Right ventricle myocardium superior (tissue), 1 donor: ENCODE measurements at regions not wholly inside any gene's neighbourhood (a gene's known extent, or its start where the extent isn't known, plus 50 kb on each side); places are given as distances from the start of the nearest gene placed in this dataset.

Experiments
- ATAC-seq: fragments of 200-7000 bp; cut with Tn5 transposase; one replicate; pipeline ENCODE4 v1.9.1; 2020; ENCODE audit warnings: mild to moderate bottlenecking; ENCODE audit not compliant: poor library complexity
- DNase-seq: peaks from one replicate; pipeline ENCODE4 v3.0.0-alpha.2; 2020
- intact Hi-C: fragments of 100-400 bp; cut with DNase I; formaldehyde crosslinking; loops from one replicate; pipeline ENCODE4 v1.11.2; 2022
- donor health status: DM: no; HTN: yes; CAD: no; lungs with severe emphysema.

DNA sequence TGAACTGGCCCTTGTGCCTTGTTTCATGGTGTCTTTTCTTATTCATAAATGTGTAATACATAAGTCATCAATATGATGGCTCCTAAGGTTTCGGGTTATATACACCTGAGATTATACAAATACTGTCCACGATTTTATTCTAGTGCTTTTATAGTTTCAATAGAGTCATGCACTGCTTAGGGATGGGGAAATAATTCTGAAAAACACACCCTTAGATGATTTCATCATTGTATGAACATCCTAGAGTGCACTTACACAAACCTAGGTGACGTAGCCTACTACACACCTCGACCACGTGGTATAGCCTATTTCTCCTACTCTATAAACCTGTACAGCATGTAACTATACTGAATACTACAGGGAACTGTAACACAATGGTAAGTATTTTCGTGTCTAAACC is 988.8 kb upstream of the NR2F2 start:
- intact Hi-C loops: no loop called here
- no peak for ATAC-seq
- no peak for DNase-seq

DNA sequence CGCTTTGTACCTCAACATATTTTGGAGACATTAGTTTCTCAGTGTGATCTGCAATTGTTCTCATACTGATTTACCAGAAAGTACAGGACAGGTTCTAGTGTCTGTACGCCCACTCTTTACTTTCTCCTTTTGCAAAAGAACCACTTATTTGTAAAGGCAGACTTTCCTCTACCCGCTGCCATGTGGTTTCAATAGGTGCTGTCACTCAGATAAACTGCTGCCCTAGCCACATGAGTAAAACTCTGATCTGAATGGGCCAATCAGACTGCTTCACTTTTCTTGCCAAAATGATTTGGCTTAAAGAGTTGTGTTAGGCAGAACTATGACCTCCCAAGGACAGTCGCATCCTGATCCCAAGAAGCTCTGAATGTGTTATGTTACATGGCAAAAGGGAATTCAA is 984.6 kb upstream of the NR2F2 start:
- DNase-seq (no peak), ATAC-seq (no peak)
- intact Hi-C loops: no loop called here

DNA sequence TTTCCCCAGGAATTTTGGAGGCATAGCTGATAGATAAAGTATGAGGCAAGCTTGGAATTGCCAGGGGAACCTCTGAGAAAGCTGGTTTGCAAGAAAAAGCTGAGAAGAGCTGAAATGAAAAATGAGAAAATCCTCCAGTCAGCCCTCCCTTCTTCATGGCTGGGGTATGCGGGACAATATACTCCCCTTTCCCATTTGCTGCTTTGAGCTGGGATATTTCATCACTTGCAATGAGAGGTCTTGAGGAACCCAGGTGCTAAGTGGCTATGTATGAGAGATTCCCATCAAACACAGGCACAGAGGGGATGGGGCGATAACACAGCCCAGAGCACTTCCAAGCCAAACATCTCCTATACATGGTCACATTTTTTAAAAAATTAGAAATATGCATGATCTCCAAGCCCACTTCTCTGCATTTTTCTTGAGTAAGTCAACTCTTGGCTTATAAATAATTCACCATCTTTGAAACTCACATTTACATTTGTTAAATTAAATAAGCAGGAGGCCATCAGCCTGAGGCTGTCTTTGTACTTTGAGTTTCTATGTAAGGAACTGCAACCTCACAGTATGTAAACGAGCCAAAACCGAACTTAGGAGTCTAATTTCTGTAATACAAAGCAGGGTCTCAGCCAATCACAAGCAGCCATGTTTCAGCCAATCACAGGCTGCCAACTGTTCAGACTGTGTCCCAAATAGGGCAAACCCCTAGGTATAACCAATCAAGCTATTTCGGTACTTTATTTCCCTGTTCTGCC is 983.6 kb upstream of the NR2F2 start:
- DNase-seq: no peak
- no peak for ATAC-seq
- intact Hi-C loops: no loop called here

DNA sequence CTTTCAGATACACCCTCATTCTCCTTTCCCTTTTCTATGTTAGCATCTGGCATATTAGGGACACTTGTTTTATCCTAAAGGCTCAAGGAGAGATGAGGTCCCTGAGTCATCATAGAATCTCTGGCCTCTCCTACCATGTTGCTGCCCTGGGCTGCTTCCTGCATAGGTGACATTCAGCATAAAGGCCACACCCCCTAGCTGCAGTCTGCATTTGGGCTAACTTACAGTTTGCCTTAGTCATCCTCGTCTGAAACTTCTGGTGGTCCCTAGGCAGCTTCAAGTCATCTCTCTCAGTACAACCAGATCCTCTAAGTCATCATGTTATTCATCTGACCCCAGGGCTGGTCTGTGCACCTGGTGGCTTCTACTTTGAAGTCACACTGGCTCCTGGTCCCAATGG is 982.7 kb upstream of the NR2F2 start:
- DNase-seq: no peak
- intact Hi-C loops: no loop called here
- ATAC-seq: no peak

DNA sequence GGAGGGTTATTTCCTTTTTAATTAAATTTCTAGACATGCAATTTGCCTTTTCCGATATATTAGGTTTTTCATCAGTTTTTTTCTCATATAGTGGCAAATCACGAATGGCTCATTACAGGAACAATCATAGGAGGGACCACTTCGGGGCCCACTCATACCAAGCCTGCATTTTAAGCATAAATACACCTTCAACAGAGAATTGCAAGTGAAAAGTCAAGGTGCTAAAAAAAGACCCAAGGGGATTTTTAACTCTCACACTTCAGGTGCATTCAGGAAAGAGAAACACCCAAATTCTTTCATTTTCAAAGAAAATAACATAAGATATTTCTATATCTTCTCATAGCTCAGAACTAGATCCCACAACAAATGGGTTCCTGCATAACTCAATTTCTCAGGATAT is 979.6 kb upstream of the NR2F2 start:
- intact Hi-C loops: no loop called here
- DNase-seq (no peak), ATAC-seq (no peak)

DNA sequence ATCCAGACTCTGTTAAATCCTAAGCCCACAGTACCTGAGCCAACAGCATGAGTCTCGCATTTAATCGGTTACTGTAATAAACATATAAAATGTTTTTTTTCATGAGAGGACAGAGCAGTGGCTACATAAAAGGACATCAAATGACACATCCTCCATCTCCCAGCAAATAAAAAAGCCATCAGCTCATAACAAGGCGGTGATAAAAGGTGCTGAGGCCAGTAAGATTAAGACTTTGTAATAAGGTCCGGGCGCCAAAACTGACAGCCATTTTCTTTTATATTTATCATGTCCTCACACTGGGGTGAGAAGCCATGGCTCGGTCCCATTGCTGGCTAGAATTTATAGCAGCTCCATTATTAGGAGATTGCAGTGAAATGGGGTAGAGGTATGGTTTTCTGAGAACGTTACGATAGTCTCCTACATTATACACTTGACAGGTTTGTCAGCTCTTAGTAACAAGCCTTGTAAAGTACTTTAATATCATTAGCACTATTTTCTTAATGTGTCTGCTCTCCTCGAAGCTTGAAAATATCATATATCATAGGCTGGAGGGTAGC is 977.8 kb upstream of the NR2F2 start:
- intact Hi-C loops: no loop called here
- DNase-seq: no peak
- ATAC-seq: no peak

DNA sequence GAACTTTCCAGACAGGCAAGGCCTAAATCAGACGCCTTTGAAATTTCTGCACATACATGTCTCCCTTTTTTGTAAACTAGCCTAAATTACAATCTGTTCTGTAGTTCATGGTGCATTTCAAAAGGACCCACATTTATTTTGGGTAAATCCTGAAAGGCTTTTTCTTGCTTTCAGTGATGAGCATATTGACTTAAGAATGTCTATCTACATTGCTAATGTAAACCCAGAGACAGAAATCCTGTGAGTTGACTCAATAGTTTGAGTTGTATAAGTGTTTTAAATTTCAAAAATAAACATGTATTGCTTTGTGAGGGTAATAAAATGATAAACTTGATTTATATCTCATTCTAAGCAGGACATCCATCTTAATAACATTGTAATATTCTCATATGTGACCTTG is 977.0 kb upstream of the NR2F2 start:
- intact Hi-C loops: no loop called here
- DNase-seq (no peak), ATAC-seq (no peak)

DNA sequence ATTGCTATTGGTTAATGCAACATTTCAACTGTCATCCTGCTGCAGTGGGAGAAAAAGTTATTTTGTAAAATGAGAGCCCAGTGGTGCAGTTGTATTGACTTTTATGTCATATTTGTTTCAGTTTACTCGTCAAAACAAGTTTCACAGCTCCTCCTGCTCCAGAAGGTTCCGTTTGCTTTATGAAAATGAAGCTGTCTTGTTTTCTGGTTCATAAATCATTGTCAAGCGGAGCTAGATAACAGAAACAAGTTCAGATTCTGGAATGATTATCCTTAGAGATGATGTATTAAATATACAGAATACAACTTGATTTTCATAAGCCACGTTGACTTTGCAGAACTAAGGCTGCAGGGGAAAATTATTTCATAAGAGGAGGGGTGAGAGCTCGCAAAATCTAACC is 970.5 kb upstream of the NR2F2 start:
- intact Hi-C loops: no loop called here
- no peak for DNase-seq
- ATAC-seq: no peak

DNA sequence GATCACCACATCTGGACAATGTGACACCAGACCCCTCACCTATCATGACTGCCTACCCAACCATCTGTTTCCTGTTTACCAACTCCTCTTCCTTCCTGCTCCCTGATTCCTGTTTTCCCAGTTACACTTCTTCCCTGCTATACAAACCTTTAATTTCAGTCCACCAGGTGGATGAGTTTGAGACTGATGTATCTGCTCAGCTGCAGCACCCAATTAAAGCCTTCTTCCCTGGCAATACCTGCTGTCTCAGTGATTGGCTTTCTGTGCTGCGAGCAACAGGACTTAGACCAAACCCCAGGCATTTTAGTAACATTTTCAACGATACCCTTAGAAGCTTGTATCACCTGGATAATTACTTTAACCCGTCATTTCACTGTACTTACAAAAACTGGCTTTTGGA is 968.2 kb upstream of the NR2F2 start:
- intact Hi-C loops: no loop called here
- ATAC-seq (no peak), DNase-seq (no peak)

DNA sequence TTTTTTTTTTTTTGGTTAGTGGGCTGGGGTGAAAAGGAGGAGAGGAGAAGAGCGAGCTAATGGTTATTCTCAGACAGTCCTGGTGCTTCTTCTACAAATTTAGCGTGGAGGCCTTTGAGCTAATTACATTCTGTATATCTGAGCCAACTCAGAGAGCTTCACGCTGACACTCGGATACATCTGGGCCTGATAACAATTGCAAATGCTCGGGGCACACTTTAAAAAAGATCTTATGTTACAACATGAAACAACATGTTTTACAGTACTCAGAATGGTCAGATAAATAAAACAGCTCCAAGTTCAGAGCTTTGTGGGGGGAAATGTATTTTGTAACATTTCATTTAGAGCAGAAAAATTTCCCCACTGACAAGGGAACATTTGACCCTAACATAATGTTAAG is 966.9 kb upstream of the NR2F2 start:
- no peak for ATAC-seq
- intact Hi-C loops: no loop called here
- DNase-seq: no peak

DNA sequence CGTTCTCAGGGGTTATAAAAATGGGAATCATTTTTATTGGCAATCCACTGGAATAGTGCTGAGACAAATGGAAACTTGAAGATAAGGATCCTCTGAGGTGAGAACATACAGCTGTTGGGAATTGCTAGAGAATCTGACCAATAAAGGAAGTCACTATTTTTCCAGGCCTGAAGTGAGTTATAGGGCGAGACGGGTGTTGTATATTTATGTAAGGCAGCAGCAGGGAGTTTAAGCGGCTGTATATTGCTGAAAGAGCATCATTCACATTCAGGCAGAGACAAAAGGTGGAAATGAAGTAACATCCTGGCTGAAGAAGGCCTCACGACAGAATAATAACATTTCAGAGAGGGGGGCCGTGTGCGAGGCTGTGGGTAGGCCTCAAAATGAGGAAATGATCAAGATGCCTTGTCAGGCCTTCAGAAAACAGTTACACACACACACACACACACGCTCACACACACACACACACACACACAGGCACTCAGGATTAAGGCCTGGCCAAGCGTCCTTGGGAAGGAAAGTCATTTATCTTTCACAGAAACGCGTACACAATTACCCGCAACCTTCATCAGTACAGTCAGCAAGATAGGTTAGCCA is 964.9 kb upstream of the NR2F2 start:
- intact Hi-C loops: no loop called here
- DNase-seq (peak; percentile 42), ATAC-seq (peak; percentile 48)

DNA sequence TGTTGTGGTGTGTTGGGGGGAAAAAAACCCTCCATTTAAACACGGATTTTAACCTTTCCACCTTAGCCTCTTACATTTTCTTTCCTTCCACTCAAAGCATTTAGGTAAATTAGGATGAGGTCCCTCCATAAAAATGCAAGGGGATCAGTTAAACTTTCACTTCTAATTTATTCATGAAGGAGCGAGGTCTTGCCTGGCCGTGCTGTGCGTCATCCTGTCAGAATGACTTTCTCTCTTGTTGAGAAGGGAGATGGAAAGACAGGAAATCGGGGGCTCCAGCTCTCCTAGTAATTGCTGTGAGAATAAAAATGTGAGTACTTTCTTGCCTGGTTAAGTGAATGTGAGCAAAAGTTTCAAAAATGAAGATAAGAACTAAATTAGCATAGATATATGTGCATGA is 962.3 kb upstream of the NR2F2 start:
- ATAC-seq (no peak), DNase-seq (no peak)
- intact Hi-C loops: no loop called here

DNA sequence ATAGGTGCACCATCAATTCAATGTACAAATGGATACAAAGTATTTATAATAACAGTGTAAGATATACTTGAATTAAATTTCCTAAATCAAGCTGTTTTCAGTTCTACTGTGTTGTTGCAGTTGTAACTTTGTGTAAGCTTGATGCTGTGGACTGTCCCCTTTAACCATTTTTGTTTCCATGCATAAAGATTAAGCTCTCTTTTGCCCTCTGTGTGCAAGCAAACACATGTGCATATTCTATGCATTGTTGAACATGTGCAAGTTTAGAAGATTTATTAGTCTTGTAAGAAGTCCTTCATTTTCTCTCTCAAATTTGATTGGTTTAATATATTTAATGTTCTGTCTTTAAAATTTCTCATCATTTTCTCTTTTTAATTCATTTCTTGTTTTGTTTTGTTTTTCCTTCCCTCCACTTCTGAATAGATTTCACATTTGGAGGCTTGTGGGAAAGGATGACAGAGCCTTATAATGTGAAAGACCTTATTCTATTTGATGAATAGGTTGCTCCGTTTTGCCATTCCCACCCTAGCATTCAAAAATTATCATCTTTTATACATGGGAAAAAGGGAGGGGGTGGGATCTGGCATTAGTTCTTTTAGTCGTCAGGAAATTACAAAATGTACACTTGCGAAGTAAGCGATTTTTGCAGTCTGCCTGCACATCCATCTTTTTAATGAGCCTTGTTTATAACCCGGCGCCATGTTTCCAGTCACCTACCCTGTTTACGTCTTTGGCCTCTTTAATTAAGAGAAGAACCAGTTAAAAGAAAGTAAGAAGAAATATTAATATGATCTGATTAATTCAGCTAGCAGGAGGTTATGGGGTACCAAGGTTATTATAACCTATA is 961.5 kb upstream of the NR2F2 start:
- DNase-seq: no peak
- ATAC-seq: no peak
- intact Hi-C loops: no loop called here

DNA sequence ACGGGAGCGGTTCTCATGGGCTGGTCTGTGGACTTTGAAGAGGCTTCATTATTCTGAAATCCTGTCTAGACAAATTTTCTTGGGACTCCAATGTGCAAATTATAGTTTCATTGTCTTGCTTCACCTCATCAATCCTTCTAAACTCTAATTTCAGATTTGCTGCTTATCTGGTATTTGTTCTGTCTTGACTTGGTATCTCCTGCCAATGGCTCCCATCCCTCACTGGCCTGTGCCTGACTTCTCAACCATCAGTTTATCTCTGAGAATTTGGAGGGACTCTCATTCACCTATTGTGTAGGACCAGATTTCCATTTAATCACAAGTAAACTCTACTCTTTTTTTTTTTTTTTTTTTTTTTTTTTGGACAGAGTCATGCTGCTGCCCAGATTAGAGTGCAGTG is 960.2 kb upstream of the NR2F2 start:
- ATAC-seq (no peak), DNase-seq (no peak)
- intact Hi-C loops: no loop called here

DNA sequence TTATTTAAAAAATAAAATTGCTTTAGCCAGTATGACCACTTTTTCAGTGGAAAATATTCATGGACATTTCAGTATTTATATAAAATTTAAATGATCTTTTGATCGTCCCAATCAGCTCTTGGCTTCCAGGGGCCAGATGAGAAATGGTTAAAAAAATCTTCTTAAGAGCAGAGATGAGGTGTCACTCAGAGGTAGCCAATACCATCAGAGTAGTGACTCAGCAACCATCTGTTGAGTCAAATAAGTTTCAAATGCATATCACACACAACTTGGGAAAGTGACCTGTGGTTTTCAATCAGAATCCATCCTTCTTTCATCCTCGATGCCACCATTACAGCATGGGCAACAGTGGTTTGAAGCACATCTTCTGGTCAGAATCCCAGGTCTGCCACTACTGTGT is 958.8 kb upstream of the NR2F2 start:
- intact Hi-C loops: no loop called here
- no peak for ATAC-seq

DNA sequence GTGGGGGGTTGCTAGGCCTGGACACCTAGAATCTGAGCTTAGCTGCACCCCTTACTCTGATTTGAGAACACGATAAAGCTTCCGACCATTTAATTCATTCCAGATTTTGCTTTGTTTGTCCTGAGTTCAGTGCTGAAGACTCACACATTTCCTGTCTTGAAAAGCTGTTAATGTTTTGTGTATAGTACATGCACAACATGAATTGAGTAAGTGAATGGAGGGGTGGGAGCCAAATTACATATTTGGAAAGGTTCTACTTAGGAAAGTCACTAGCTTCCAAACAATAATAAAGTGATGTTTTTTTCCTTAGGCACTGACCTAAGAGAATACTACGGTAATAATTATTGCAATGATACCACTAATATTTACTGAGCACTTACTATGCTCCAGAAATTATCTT is 955.2 kb upstream of the NR2F2 start:
- ATAC-seq: no peak
- intact Hi-C loops: no loop called here
- no peak for DNase-seq

More for the DNA sequence above, 958.8 kb upstream of the NR2F2 start:
- DNase-seq: no peak

DNA sequence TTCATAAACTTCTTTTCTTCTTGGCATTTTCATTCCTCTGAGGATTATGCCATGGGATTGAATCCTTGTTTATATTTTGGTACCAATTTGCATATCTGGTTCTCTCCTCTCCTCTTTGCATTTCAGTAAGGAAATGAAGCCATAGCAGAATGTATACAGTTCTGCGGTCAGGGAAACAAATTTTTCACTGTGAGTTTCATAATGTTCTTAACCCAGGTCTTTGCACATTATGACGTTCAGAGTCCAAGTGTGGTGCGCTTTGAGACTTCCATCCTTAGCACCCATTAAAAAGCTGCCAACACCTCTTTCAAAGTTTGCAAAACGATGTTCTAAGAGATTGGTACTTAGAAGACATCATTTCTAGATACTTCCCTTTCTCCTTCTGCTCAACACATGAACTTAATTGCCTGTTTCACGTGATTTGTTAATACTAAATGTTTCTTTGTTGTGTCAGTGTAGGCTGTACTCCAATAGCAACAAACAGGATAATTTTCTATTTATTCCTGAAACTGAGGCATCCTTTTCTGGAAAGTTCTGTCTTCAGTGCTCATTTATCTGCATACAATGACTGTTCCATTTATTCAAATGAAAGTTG is 953.1 kb upstream of the NR2F2 start:
- ATAC-seq (no peak), DNase-seq (no peak)
- intact Hi-C loops: no loop called here

DNA sequence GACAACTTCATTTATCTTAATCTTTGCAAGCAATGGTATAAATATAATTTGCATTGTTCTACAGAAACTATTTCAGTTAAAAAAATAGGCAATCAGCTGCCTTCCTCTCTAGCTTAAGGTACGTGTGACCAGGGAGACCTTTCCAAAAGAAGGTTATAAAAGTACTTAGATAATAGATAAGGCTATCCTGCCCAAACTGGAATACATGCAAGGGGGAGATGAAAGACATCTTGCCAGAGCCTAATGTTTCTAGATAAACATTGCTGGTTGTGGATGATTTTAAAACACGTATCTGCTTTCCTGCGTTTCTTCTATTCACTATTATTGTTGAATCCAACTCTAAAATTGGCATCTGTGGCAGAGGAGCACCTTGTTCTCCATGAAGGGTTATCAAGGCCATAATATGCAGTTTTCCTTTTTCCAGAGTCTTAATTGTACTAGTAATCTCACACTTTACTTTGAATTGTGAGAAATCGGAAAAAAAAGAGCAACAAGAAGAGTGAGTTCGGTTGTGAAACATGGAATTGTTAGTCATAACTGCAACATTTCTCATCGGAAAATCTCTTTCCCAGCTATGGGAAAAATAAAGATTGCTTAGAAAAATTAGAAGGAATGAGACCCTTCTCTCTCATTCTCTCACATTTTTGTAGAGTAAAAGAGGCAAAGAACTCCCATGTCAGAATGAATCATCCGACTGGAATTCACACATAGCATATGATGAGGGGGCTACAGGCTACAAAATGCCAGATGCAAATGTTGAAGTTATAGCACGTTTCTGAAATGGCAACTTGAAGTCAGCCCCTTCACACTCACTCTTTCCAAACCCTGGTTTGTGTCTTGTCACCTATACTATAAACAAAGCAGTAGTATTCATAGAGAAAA is 936.1 kb upstream of the NR2F2 start:
- ATAC-seq (no peak), DNase-seq (no peak)
- intact Hi-C loops: no loop called here
